Gastroesophageal sphincter (tissue), 3 donors: ENCODE measurements at regions not wholly inside any gene's neighbourhood (a gene's known extent, or its start where the extent isn't known, plus 50 kb on each side); places are given as distances from the start of the nearest gene placed in this dataset.

Experiments used
- POLR2A ChIP-seq, 2 donors: fragments of 450-650 bp; IDR thresholded peaks; one replicate each; pipeline ENCODE4 v1.6.1; 2017; ENCODE audit warnings: antibody characterized with exemption in 2 of 2, mild to moderate bottlenecking in 2 of 2, moderate library complexity in 1 of 2
- POLR2AphosphoS5 ChIP-seq: sonication (generic); formaldehyde crosslinking; IDR thresholded peaks from one replicate; pipeline ENCODE4 v1.6.1; 2017; ENCODE audit warnings: antibody characterized with exemption
- TF ChIP-seq, protein P1 (sequence below), 4 experiments: fragments of 200-600 bp in 2 of 4; fragments of 450-650 bp in 2 of 4; sonication (generic) in 1 of 4; IDR thresholded peaks; one replicate each; pipeline ENCODE4 v1.5.1; 2017 to 2019; ENCODE audit warnings: antibody characterized with exemption in 4 of 4, mild to moderate bottlenecking in 2 of 4, moderate library complexity in 2 of 4

GRCh38 chr10:29858702-29859267 lies 200.6 kb downstream of the JCAD start:
- TF ChIP-seq, protein P1, sequence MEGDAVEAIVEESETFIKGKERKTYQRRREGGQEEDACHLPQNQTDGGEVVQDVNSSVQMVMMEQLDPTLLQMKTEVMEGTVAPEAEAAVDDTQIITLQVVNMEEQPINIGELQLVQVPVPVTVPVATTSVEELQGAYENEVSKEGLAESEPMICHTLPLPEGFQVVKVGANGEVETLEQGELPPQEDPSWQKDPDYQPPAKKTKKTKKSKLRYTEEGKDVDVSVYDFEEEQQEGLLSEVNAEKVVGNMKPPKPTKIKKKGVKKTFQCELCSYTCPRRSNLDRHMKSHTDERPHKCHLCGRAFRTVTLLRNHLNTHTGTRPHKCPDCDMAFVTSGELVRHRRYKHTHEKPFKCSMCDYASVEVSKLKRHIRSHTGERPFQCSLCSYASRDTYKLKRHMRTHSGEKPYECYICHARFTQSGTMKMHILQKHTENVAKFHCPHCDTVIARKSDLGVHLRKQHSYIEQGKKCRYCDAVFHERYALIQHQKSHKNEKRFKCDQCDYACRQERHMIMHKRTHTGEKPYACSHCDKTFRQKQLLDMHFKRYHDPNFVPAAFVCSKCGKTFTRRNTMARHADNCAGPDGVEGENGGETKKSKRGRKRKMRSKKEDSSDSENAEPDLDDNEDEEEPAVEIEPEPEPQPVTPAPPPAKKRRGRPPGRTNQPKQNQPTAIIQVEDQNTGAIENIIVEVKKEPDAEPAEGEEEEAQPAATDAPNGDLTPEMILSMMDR (IDR thresholded peaks at IDR 0.05): peak in 1 of 4 experiments; percentile 1
- TF ChIP-seq POLR2A (IDR thresholded peaks at IDR 0.05) (no peak), POLR2AphosphoS5 (no peak)
